ENCODE measurements at regions not wholly inside any gene's neighbourhood (a gene's known extent, or its start where the extent isn't known, plus 50 kb on each side); places are given as distances from the start of the nearest gene placed in this dataset.

- no peak for ATAC-seq
- Histone ChIP-seq H3K4me3 (no peak overlapping the region), H3K9me3 (no peaks in the 10 kb centered on the region), H3K36me3 (no peaks in the 10 kb centered on the region), H3K4me1 (no peaks in the 10 kb centered on the region), H3K27ac (no peak overlapping the region), H3K27me3 (no peaks in the 10 kb centered on the region)
- TF ChIP-seq CTCF (IDR thresholded peaks at IDR 0.05) = no peak
- DNase-seq = no peak
- intact Hi-C loops (cut with DNase I) = no loop called here
Measured at GRCh38 chr1:238419209-238419608, 528.5 kb upstream of the ZP4 start.

GRCh38 chr1:238409932-238410331 is 519.2 kb upstream of the ZP4 start:
- DNase-seq (no peak), ATAC-seq (no peak)
- Histone ChIP-seq H3K36me3 (no peaks in the 10 kb centered on the region), H3K4me3 (no peak overlapping the region), H3K27me3 (no peaks in the 10 kb centered on the region), H3K27ac (no peak overlapping the region), H3K4me1 (no peaks in the 10 kb centered on the region), H3K9me3 (no peaks in the 10 kb centered on the region)
- no peak for TF ChIP-seq CTCF (IDR thresholded peaks at IDR 0.05)
- intact Hi-C loops (cut with DNase I) = no loop called here

GRCh38 chr1:238409191-238409850 is 518.6 kb upstream of the ZP4 start:
- Histone ChIP-seq H3K4me1 (no peaks in the 10 kb centered on the region), H3K36me3 (no peaks in the 10 kb centered on the region), H3K27ac (no peak overlapping the region), H3K9me3 (no peaks in the 10 kb centered on the region), H3K4me3 (no peak overlapping the region), H3K27me3 (no peaks in the 10 kb centered on the region)
- no peak for TF ChIP-seq CTCF (IDR thresholded peaks at IDR 0.05)
- intact Hi-C loops (cut with DNase I) = no loop called here
- no peak for ATAC-seq
- no peak for DNase-seq

- intact Hi-C loops (cut with DNase I) = no loop called here
- DNase-seq (no peak), ATAC-seq (no peak)
- Histone ChIP-seq H3K4me3 (no peak overlapping the region), H3K4me1 (no peaks in the 10 kb centered on the region), H3K36me3 (no peaks in the 10 kb centered on the region), H3K27me3 (no peaks in the 10 kb centered on the region), H3K9me3 (no peaks in the 10 kb centered on the region), H3K27ac (no peak overlapping the region)
- no peak for TF ChIP-seq CTCF (IDR thresholded peaks at IDR 0.05)
Measured at GRCh38 chr1:238408737-238409136, 518.0 kb upstream of the ZP4 start.

GRCh38 chr1:238406098-238406860 is 515.6 kb upstream of the ZP4 start:
- Histone ChIP-seq H3K9me3 (no peaks in the 10 kb centered on the region), H3K27ac (no peak overlapping the region), H3K27me3 (no peaks in the 10 kb centered on the region), H3K4me1 (no peaks in the 10 kb centered on the region), H3K36me3 (no peaks in the 10 kb centered on the region), H3K4me3 (no peak overlapping the region)
- no peak for DNase-seq
- TF ChIP-seq CTCF (IDR thresholded peaks at IDR 0.05) = no peak
- ATAC-seq = no peak
- intact Hi-C loops (cut with DNase I) = no loop called here
